DOHH2 (cell line): ENCODE measurements at regions not wholly inside any gene's neighbourhood (a gene's known extent, or its start where the extent isn't known, plus 50 kb on each side); places are given as distances from the start of the nearest gene placed in this dataset.

ENCODE experiments used
- H3F3A ChIP-seq: fragments of 200-600 bp; sonication (generic), shearing (Covaris generic); 2 replicates; pipeline ENCODE4 v1.6.0; 2016; ENCODE audit warnings: antibody characterized with exemption, mild to moderate bottlenecking; ENCODE audit not compliant: control insufficient read depth, insufficient read depth
- H3K27ac ChIP-seq: fragments of 200-600 bp; sonication (generic); 2 replicates; pipeline ENCODE4 v1.5.1; 2014; ENCODE audit warnings: low read depth, mild to moderate bottlenecking, low read length, moderate library complexity
- H3K27me3 ChIP-seq: fragments of 200-600 bp; sonication (generic); 2 replicates; pipeline ENCODE4 v1.6.1; 2014; ENCODE audit warnings: mild to moderate bottlenecking, low read length, mixed read lengths; ENCODE audit not compliant: control insufficient read depth
- H3K36me3 ChIP-seq: fragments of 200-600 bp; sonication (generic); 2 replicates; pipeline ENCODE4 v1.6.1; 2014; ENCODE audit warnings: mild to moderate bottlenecking, low read length, moderate library complexity, mixed read lengths; ENCODE audit not compliant: control insufficient read depth
- H3K4me1 ChIP-seq: fragments of 200-600 bp; sonication (generic); 2 replicates; pipeline ENCODE4 v1.6.1; 2014; ENCODE audit warnings: mild to moderate bottlenecking, low read length, mixed read lengths; ENCODE audit not compliant: control insufficient read depth
- H3K4me2 ChIP-seq: fragments of 200-600 bp; sonication (generic); 2 replicates; pipeline ENCODE4 v1.6.0; 2014; ENCODE audit warnings: mild to moderate bottlenecking, low read length, moderate library complexity
- H3K4me3 ChIP-seq: fragments of 200-600 bp; sonication (generic); 2 replicates; pipeline ENCODE4 v1.5.1; 2014; ENCODE audit warnings: mild to moderate bottlenecking, low read length, mixed read lengths
- H3K79me2 ChIP-seq: fragments of 200-600 bp; sonication (generic); 2 replicates; pipeline ENCODE4 v1.6.1; 2014; ENCODE audit warnings: mild to moderate bottlenecking, low read length, mixed read lengths; ENCODE audit not compliant: control insufficient read depth
- H3K9me2 ChIP-seq: fragments of 200-600 bp; sonication (generic); replicated peaks from 2 replicates; pipeline ENCODE4 v1.6.1; 2014; ENCODE audit warnings: mild to moderate bottlenecking, low read length, mixed read lengths; ENCODE audit not compliant: control insufficient read depth
- H3K9me3 ChIP-seq: fragments of 200-600 bp; sonication (generic); 2 replicates; pipeline ENCODE4 v1.6.1; 2014; ENCODE audit warnings: antibody characterized with exemption, low read length, mixed read lengths; ENCODE audit not compliant: control insufficient read depth, insufficient read depth
- H4K20me1 ChIP-seq: fragments of 200-600 bp; sonication (generic); 2 replicates; pipeline ENCODE4 v1.6.0; 2014; ENCODE audit warnings: low read depth, mild to moderate bottlenecking, antibody characterized with exemption, low read length, moderate library complexity; ENCODE audit not compliant: control insufficient read depth, insufficient read depth
- CTCF ChIP-seq: fragments of 200-600 bp; sonication (generic); IDR thresholded peaks from one replicate; pipeline ENCODE4 v1.5.1; 2014; ENCODE audit warnings: antibody characterized with exemption, mild to moderate bottlenecking, low read depth, low read length; ENCODE audit not compliant: poor library complexity, severe bottlenecking
- EZH2phosphoT487 ChIP-seq: fragments of 200-600 bp; sonication (generic); IDR thresholded peaks from 2 replicates; pipeline ENCODE4 v1.6.1; 2017; ENCODE audit warnings: borderline replicate concordance, mild to moderate bottlenecking, antibody characterized with exemption, low read length, moderate library complexity, mixed read lengths

DNA sequence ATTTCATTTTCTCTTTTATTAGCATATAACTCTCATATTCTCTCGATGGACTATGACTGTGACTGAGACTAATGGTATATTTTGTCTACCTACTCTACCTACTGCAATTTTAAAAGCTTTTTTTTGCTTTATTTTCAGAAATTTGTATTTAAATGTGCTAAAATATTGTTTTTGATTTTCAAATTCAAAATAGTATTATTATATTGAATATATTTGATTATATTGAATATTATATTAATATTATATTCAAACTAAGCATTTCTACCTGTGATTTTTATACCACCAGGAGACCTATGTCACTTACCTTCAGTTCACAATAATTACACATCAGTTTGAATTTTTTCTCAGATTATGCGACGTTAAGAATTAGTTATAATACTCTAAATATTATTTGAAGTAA lies 700.5 kb upstream of the RGMB start:
- H3K4me3 ChIP-seq = no peak overlapping the region
- H3K9me3 ChIP-seq = no peaks in the 10 kb centered on the region
- no peaks in the 10 kb centered on the region for H3F3A ChIP-seq
- H3K9me2 ChIP-seq = no peaks in the 10 kb centered on the region
- no peak overlapping the region for H3K27ac ChIP-seq
- TF ChIP-seq CTCF = no peak
- no peak for TF ChIP-seq EZH2phosphoT487
- H3K4me1 ChIP-seq = no peaks in the 10 kb centered on the region
- H3K36me3 ChIP-seq = no peaks in the 10 kb centered on the region
- no peak overlapping the region for H3K4me2 ChIP-seq
- no peaks in the 10 kb centered on the region for H4K20me1 ChIP-seq
- H3K27me3 ChIP-seq = no peaks in the 10 kb centered on the region
- H3K79me2 ChIP-seq = no peaks in the 10 kb centered on the region

DNA sequence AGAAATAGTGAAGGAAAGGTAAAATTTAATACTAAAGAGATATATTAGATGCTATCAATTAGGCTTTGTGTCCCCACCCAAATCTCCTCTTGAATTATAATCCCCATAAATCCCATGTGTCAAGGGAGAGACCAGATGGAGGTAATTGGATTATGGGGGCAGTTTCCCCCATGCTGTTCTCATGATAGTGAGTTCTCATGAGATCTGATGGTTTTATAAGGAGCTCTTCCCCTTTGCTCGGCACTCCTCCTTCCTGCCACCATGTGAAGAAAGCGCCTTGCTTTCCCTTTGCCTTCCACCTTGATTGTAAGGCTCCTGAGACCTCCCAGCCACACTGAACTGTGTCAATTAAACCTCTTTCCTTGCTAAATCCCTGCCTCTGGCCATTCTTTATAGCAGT lies 697.0 kb upstream of the RGMB start:
- H3F3A ChIP-seq = no peaks in the 10 kb centered on the region
- no peak overlapping the region for H3K27ac ChIP-seq
- no peaks in the 10 kb centered on the region for H3K9me2 ChIP-seq
- no peaks in the 10 kb centered on the region for H3K79me2 ChIP-seq
- H3K36me3 ChIP-seq = no peaks in the 10 kb centered on the region
- no peaks in the 10 kb centered on the region for H3K9me3 ChIP-seq
- no peak overlapping the region for H3K4me3 ChIP-seq
- no peak for TF ChIP-seq EZH2phosphoT487
- H4K20me1 ChIP-seq = no peaks in the 10 kb centered on the region
- H3K4me2 ChIP-seq = no peak overlapping the region
- H3K27me3 ChIP-seq = no peaks in the 10 kb centered on the region
- no peaks in the 10 kb centered on the region for H3K4me1 ChIP-seq

DNA sequence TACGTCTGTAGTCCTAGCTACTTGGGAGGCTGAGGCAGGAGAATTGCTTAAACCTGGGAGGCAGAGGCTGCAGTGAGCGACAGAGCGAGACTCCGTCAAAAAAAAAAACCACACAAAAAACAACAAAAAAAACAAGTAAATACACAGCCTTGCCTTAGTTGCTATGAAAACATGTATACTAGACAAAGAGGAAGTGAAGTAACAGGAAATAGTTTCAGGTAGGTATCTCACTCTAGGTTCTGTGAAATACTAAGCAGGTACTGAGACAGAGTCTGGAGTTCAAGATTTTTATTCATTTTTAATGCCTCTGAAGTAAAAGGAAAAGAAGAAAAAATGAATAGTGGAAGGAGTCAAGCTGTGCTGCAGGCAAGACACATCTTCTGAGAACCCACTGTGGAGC lies 687.9 kb upstream of the RGMB start:
- no peaks in the 10 kb centered on the region for H3K9me2 ChIP-seq
- no peaks in the 10 kb centered on the region for H3K4me1 ChIP-seq
- no peaks in the 10 kb centered on the region for H3K27me3 ChIP-seq
- H3F3A ChIP-seq = no peaks in the 10 kb centered on the region
- no peaks in the 10 kb centered on the region for H3K36me3 ChIP-seq
- no peaks in the 10 kb centered on the region for H3K79me2 ChIP-seq
- no peak overlapping the region for H3K4me3 ChIP-seq
- no peak overlapping the region for H3K4me2 ChIP-seq
- no peaks in the 10 kb centered on the region for H3K9me3 ChIP-seq
- H3K27ac ChIP-seq = no peak overlapping the region
- no peaks in the 10 kb centered on the region for H4K20me1 ChIP-seq
- TF ChIP-seq CTCF (no peak), EZH2phosphoT487 (no peak)

DNA sequence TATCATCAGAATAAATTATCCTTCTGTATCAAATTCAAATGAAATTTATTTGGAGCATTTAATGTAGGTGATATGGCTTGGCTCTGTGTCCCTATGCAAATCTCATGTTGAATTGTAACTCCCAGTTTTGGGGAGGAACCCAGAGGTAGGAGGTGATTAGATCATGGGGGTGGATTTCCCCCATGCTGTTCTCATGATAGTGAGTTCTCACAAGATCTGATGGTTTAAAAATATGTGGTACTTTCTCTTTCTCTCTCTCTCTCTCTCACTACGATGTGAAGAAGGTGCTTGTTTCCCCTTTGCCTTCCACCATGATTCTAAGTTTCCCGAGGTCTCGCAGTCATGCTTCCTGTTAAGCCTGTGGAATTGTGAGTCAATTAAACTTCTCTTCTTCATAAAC lies 678.4 kb upstream of the RGMB start:
- H3K9me3 ChIP-seq = no peaks in the 10 kb centered on the region
- no peaks in the 10 kb centered on the region for H3F3A ChIP-seq
- H3K36me3 ChIP-seq = no peaks in the 10 kb centered on the region
- H3K4me2 ChIP-seq = no peak overlapping the region
- no peak overlapping the region for H3K4me3 ChIP-seq
- no peaks in the 10 kb centered on the region for H3K27me3 ChIP-seq
- H3K79me2 ChIP-seq = no peaks in the 10 kb centered on the region
- H3K9me2 ChIP-seq = no peaks in the 10 kb centered on the region
- H4K20me1 ChIP-seq = no peaks in the 10 kb centered on the region
- H3K27ac ChIP-seq = no peak overlapping the region
- TF ChIP-seq EZH2phosphoT487 (no peak), CTCF (no peak)
- H3K4me1 ChIP-seq = no peaks in the 10 kb centered on the region
